DOHH2 (cell line): ENCODE measurements at regions not wholly inside any gene's neighbourhood (a gene's known extent, or its start where the extent isn't known, plus 50 kb on each side); places are given as distances from the start of the nearest gene placed in this dataset.
"Not testable (repeated sequence)": the region's sequence is repeated elsewhere in the genome, so short reads cannot be mapped to it uniquely, and the experiment has no call there.

ENCODE experiments used
- H3F3A ChIP-seq: fragments of 200-600 bp; sonication (generic), shearing (Covaris generic); 2 replicates; pipeline ENCODE4 v1.6.0; 2016; ENCODE audit warnings: antibody characterized with exemption, mild to moderate bottlenecking; ENCODE audit not compliant: control insufficient read depth, insufficient read depth
- H3K27ac ChIP-seq: fragments of 200-600 bp; sonication (generic); 2 replicates; pipeline ENCODE4 v1.5.1; 2014; ENCODE audit warnings: low read depth, mild to moderate bottlenecking, low read length, moderate library complexity
- H3K27me3 ChIP-seq: fragments of 200-600 bp; sonication (generic); 2 replicates; pipeline ENCODE4 v1.6.1; 2014; ENCODE audit warnings: mild to moderate bottlenecking, low read length, mixed read lengths; ENCODE audit not compliant: control insufficient read depth
- H3K36me3 ChIP-seq: fragments of 200-600 bp; sonication (generic); 2 replicates; pipeline ENCODE4 v1.6.1; 2014; ENCODE audit warnings: mild to moderate bottlenecking, low read length, moderate library complexity, mixed read lengths; ENCODE audit not compliant: control insufficient read depth
- H3K4me1 ChIP-seq: fragments of 200-600 bp; sonication (generic); 2 replicates; pipeline ENCODE4 v1.6.1; 2014; ENCODE audit warnings: mild to moderate bottlenecking, low read length, mixed read lengths; ENCODE audit not compliant: control insufficient read depth
- H3K4me2 ChIP-seq: fragments of 200-600 bp; sonication (generic); 2 replicates; pipeline ENCODE4 v1.6.0; 2014; ENCODE audit warnings: mild to moderate bottlenecking, low read length, moderate library complexity
- H3K4me3 ChIP-seq: fragments of 200-600 bp; sonication (generic); 2 replicates; pipeline ENCODE4 v1.5.1; 2014; ENCODE audit warnings: mild to moderate bottlenecking, low read length, mixed read lengths
- H3K79me2 ChIP-seq: fragments of 200-600 bp; sonication (generic); 2 replicates; pipeline ENCODE4 v1.6.1; 2014; ENCODE audit warnings: mild to moderate bottlenecking, low read length, mixed read lengths; ENCODE audit not compliant: control insufficient read depth
- H3K9me2 ChIP-seq: fragments of 200-600 bp; sonication (generic); replicated peaks from 2 replicates; pipeline ENCODE4 v1.6.1; 2014; ENCODE audit warnings: mild to moderate bottlenecking, low read length, mixed read lengths; ENCODE audit not compliant: control insufficient read depth
- H3K9me3 ChIP-seq: fragments of 200-600 bp; sonication (generic); 2 replicates; pipeline ENCODE4 v1.6.1; 2014; ENCODE audit warnings: antibody characterized with exemption, low read length, mixed read lengths; ENCODE audit not compliant: control insufficient read depth, insufficient read depth
- H4K20me1 ChIP-seq: fragments of 200-600 bp; sonication (generic); 2 replicates; pipeline ENCODE4 v1.6.0; 2014; ENCODE audit warnings: low read depth, mild to moderate bottlenecking, antibody characterized with exemption, low read length, moderate library complexity; ENCODE audit not compliant: control insufficient read depth, insufficient read depth
- EZH2phosphoT487 ChIP-seq: fragments of 200-600 bp; sonication (generic); IDR thresholded peaks from 2 replicates; pipeline ENCODE4 v1.6.1; 2017; ENCODE audit warnings: borderline replicate concordance, mild to moderate bottlenecking, antibody characterized with exemption, low read length, moderate library complexity, mixed read lengths
- TF ChIP-seq, protein P1 (sequence below): fragments of 200-600 bp; sonication (generic); IDR thresholded peaks from one replicate; pipeline ENCODE4 v1.5.1; 2014; ENCODE audit warnings: antibody characterized with exemption, mild to moderate bottlenecking, low read depth, low read length; ENCODE audit not compliant: poor library complexity, severe bottlenecking

DNA sequence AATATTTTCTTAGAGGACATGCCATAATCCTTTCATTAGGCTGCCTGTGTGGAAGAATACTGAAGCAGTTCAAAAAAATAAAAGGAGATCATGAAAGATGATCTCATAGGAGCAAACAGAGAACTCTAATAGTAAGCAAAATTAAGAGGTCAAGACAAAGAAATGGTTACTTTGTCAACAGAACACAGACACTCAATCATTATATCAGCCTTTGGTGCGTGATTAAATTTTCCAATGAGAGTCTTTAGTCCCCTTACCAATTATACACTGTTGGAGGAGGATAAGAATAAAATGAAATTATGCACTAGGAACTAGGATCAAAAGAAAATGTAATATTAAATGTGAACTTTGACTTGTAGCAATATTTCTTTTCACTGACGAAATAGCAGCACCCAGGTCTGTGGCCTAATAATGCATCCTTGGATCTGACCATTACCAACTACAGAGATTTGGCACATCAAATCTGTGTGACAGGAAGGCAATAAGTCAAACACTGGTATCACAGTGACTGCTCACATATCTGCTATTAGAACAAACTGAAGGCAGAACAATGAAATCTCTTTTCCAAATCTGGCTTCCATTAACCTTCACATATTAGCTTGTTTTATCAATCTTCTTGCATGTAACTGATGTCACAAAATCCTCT, 1812.9 kb downstream of the PLA2G4A start:
- TF ChIP-seq, protein P1, sequence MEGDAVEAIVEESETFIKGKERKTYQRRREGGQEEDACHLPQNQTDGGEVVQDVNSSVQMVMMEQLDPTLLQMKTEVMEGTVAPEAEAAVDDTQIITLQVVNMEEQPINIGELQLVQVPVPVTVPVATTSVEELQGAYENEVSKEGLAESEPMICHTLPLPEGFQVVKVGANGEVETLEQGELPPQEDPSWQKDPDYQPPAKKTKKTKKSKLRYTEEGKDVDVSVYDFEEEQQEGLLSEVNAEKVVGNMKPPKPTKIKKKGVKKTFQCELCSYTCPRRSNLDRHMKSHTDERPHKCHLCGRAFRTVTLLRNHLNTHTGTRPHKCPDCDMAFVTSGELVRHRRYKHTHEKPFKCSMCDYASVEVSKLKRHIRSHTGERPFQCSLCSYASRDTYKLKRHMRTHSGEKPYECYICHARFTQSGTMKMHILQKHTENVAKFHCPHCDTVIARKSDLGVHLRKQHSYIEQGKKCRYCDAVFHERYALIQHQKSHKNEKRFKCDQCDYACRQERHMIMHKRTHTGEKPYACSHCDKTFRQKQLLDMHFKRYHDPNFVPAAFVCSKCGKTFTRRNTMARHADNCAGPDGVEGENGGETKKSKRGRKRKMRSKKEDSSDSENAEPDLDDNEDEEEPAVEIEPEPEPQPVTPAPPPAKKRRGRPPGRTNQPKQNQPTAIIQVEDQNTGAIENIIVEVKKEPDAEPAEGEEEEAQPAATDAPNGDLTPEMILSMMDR: no peak
- no peak for TF ChIP-seq EZH2phosphoT487
- no peaks in the 10 kb centered on the region for H3K4me1 ChIP-seq
- H3K4me2 ChIP-seq: no peak overlapping the region
- H4K20me1 ChIP-seq: no peaks in the 10 kb centered on the region
- H3K9me2 ChIP-seq: no peaks in the 10 kb centered on the region
- no peak overlapping the region for H3K27ac ChIP-seq
- H3K79me2 ChIP-seq: no peaks in the 10 kb centered on the region
- H3K27me3 ChIP-seq: no peaks in the 10 kb centered on the region
- no peaks in the 10 kb centered on the region for H3K9me3 ChIP-seq
- no peak overlapping the region for H3K4me3 ChIP-seq
- no peaks in the 10 kb centered on the region for H3K36me3 ChIP-seq
- H3F3A ChIP-seq: no peaks in the 10 kb centered on the region

DNA sequence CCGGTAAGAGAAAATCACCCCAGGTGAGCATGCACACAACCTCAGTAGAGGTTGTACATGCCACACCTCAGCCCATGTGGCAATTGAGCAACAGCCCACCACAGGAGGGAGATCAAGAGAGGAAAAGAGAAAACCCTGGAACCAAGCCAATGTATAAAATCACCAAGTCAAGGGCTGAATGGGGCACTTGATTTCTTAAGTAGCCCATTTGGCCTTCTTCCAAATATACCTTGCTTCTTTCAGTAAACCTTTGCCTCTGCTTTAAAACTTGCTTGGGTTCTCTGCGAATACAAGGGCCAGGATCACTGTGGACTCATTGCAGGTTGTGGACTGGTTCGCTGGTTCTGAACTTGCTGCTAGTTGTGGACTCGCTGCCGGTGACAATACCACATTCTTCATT, 1814.0 kb downstream of the PLA2G4A start:
- Histone ChIP-seq H3F3A (no peaks in the 10 kb centered on the region), H3K4me3 (no peak overlapping the region), H3K9me3 (no peaks in the 10 kb centered on the region), H3K27ac (no peak overlapping the region), H3K79me2 (no peaks in the 10 kb centered on the region), H3K4me2 (no peak overlapping the region), H3K36me3 (no peaks in the 10 kb centered on the region), H3K27me3 (no peaks in the 10 kb centered on the region), H3K4me1 (no peaks in the 10 kb centered on the region), H3K9me2 (no peaks in the 10 kb centered on the region), H4K20me1 (no peaks in the 10 kb centered on the region)
- TF ChIP-seq EZH2phosphoT487: no peak
- TF ChIP-seq, protein P1: no peak

DNA sequence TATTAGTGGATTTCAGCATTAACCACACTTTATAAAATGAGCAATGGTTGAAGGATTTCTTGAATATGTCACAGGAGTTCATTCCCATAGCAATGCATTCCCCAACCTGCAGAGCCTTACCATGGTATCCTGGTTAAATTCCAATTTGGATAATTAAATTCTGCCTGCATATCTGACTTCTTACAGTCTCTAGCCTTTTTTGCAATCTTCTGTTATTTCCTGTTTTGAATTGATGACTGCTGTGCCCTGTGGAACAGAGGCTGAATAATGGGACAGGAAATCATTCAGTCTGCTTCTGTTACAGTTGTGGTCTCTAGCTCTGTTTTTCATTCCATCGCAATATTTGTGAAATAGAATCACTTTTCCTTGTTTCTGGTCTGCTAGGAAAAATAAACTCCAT, 1823.9 kb downstream of the PLA2G4A start:
- no peaks in the 10 kb centered on the region for H3K9me2 ChIP-seq
- no peaks in the 10 kb centered on the region for H4K20me1 ChIP-seq
- H3K27ac ChIP-seq: no peak overlapping the region
- H3K79me2 ChIP-seq: no peaks in the 10 kb centered on the region
- H3K27me3 ChIP-seq: no peaks in the 10 kb centered on the region
- no peaks in the 10 kb centered on the region for H3F3A ChIP-seq
- H3K4me3 ChIP-seq: no peak overlapping the region
- H3K4me2 ChIP-seq: no peak overlapping the region
- no peaks in the 10 kb centered on the region for H3K4me1 ChIP-seq
- no peaks in the 10 kb centered on the region for H3K36me3 ChIP-seq
- no peaks in the 10 kb centered on the region for H3K9me3 ChIP-seq
- TF ChIP-seq EZH2phosphoT487: no peak
- TF ChIP-seq, protein P1: no peak

DNA sequence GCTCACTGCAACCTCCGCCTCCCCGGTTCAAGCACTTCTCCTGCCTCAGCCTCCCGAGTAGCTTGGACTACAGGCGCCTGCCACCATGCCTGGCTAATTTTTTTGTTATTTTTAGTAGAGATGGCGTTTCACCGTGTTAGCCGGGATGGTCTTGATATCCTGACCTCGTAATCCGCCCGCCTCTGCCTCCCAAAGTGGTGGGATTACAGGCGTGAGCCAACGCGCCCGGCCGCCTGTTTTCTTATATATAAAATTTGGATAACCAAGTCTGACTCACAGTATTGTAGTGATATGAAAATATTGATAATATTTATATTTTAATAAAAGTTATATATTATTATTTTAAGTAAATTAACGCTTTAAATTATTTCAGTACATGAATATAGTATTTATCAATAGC, 1821.7 kb downstream of the BRINP3 start:
- not testable (repeated sequence) for H3F3A ChIP-seq, H3K9me3 ChIP-seq, H3K9me2 ChIP-seq, H3K4me2 ChIP-seq, H3K4me3 ChIP-seq, H3K27ac ChIP-seq, H3K79me2 ChIP-seq, H4K20me1 ChIP-seq, H3K36me3 ChIP-seq, H3K27me3 ChIP-seq, H3K4me1 ChIP-seq
